ENCODE measurements at regions not wholly inside any gene's neighbourhood (a gene's known extent, or its start where the extent isn't known, plus 50 kb on each side); places are given as distances from the start of the nearest gene placed in this dataset.

DNA sequence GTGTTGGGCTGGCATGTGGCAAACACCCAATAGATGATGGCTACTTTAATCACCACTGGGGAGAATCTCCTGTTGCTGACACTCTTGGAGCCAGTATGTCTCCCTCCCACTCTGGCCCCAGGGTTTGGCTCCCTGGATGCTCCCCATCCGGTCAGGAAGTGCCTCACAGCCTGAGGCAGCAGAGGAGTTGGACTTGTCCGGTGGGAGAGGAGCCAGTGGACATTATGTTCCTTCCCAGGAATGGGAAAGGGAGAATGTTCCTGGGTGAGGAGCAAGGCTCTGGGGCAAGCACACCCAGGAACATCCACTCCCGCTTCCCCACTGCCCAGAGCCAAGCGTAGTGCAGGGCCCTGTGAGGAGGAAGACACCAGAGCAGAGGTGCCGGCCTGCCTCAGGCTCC, 84.6 kb upstream of the NAV2 start:
- Histone ChIP-seq H3K4me1 (peaks cover 0 to 35% (median 24%) of the 10 kb centered on the region in 9 donors), H3K27me3 (no peaks in the 10 kb centered on the region), H3K9me3 (peaks cover 0 to 11% (median 0%) of the 10 kb centered on the region in 11 donors), H3K36me3 (no peaks in the 10 kb centered on the region), H3K4me3 (no peak overlapping the region), H3K27ac (peak overlapping the region in 9 of 10 donors; percentile 24 to 75 (median 54))
- intact Hi-C loops (cut with DNase I): loop anchor here in 2 of 10 donors (5.0 kb wide), 2 partner anchors 51 to 84 kb away; partner anchors contain the start of gene NAV2 (in 1 of the 2)
- ATAC-seq (peak; percentile 84 to 97 (median 94)), DNase-seq (peak; percentile 58 to 60)
- WGBS, 2 donors: 42 to 43% methylated on average over 5 of the region's 5 CpGs
- TF ChIP-seq, protein P1, sequence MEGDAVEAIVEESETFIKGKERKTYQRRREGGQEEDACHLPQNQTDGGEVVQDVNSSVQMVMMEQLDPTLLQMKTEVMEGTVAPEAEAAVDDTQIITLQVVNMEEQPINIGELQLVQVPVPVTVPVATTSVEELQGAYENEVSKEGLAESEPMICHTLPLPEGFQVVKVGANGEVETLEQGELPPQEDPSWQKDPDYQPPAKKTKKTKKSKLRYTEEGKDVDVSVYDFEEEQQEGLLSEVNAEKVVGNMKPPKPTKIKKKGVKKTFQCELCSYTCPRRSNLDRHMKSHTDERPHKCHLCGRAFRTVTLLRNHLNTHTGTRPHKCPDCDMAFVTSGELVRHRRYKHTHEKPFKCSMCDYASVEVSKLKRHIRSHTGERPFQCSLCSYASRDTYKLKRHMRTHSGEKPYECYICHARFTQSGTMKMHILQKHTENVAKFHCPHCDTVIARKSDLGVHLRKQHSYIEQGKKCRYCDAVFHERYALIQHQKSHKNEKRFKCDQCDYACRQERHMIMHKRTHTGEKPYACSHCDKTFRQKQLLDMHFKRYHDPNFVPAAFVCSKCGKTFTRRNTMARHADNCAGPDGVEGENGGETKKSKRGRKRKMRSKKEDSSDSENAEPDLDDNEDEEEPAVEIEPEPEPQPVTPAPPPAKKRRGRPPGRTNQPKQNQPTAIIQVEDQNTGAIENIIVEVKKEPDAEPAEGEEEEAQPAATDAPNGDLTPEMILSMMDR (IDR thresholded peaks at IDR 0.05): no peak

DNA sequence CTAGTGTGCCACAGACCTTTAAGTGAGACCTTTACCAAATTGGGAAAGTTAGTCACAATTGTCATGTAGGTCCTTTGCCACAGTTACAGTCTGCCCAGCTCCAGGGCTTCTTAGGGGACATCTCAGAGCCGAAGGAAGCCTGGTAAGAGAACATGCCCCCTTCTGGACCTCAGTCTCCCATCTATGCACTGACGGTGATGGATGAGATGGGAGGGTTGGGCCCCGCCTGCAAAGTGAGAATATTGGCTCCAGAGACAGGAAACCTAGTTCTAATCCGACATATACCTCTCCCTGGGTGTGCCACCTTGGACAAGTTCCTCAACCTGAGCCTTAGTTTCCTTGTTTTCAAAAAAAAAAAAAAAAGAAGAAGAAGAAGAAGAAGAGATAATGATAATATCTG, 85.1 kb upstream of the NAV2 start:
- DNase-seq (no peak), ATAC-seq (no peak)
- Histone ChIP-seq H3K9me3 (peaks cover 0 to 11% (median 0%) of the 10 kb centered on the region in 11 donors), H3K36me3 (no peaks in the 10 kb centered on the region), H3K4me1 (peaks cover 0 to 33% (median 23%) of the 10 kb centered on the region in 9 donors), H3K27me3 (no peaks in the 10 kb centered on the region), H3K4me3 (no peak overlapping the region), H3K27ac (peak overlapping the region in 6 of 10 donors; percentile 2 to 61 (median 48))
- TF ChIP-seq, protein P1 (IDR thresholded peaks at IDR 0.05): no peak
- intact Hi-C loops (cut with DNase I): loop anchor here in 2 of 10 donors (5.0 kb wide), 2 partner anchors 50 to 85 kb away; partner anchors contain the start of gene NAV2 (in 1 of the 2)
- 66% methylated on average over 4 of the region's 4 CpGs for WGBS, 2 donors

DNA sequence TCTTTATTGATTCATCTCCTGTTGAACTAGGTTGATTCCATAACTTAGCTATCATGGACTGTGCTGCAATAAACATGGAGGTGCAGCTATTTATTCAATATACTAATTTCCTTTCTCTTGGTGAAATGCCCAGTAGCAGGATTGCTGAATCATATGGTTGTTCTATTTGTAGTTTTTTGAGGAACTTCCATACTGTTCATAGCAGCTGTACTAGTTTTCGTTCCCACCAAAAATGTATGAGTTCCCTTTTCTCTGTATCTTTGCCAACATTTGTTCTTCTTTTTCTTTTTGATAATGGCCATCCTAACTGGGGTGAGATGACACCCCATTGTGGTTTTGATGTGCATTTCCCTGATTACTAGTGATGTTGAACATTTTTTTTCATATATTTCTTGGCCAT, 87.2 kb upstream of the NAV2 start:
- intact Hi-C loops (cut with DNase I): loop anchor here in 2 of 10 donors (5.0 kb wide), 2 partner anchors 48 to 87 kb away; partner anchors contain the start of gene NAV2 (in 1 of the 2)
- Histone ChIP-seq H3K27ac (no peak overlapping the region), H3K36me3 (no peaks in the 10 kb centered on the region), H3K4me3 (no peak overlapping the region), H3K9me3 (peaks cover 0 to 11% (median 0%) of the 10 kb centered on the region in 11 donors), H3K27me3 (no peaks in the 10 kb centered on the region), H3K4me1 (peaks cover 0 to 25% (median 13%) of the 10 kb centered on the region in 9 donors)
- DNase-seq (no peak), ATAC-seq (no peak)
- WGBS, 2 donors: 71 to 91% methylated on average over 1 of the region's 1 CpG
- TF ChIP-seq, protein P1 (IDR thresholded peaks at IDR 0.05): no peak

DNA sequence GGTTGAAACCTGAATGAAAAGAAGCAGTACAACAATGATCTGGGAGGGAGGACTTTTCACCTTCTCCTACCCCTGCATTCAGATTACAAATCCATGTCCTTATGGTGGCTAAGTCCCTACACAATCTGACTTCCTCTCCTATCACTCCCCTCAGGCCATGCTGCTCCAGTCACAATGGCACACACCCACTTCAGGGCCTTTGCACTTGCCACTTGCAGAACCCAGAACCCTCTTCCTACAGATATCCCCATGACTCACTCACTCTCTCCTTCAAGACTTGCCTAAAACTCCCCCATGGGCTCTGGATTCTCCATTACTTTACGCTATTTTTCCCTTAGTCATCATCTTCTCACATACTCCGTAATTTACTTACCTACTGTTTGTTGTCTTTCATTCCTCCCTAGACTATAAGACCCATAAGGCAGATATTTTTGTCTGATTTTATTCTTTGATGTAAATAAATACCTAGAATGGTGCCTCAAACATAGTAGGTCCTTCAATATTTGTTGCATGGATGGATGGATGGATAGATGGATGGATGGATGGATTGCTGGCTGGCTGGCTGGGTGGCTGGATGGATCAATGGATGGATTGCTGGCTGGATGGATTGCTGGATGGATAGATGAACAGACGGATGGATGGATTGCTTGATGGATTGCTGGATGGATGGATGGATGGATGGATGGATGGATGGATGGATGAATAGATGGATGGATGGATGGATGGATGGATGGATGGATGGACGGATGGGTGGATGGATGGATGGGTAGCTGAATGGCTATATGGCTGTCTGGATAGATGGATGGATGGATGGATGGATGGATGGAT, 94.7 kb upstream of the NAV2 start:
- WGBS, 2 donors: 71 to 80% methylated on average over 4 of the region's 4 CpGs
- DNase-seq: no peak
- TF ChIP-seq, protein P1 (IDR thresholded peaks at IDR 0.05): no peak
- no peak for ATAC-seq
- intact Hi-C loops (cut with DNase I): no loop called here
- no peaks in the 10 kb centered on the region for H3K36me3 ChIP-seq
- peaks cover 0 to 7% (median 0%) of the 10 kb centered on the region in 9 donors for H3K4me1 ChIP-seq
- no peaks in the 10 kb centered on the region for H3K27me3 ChIP-seq
- no peak overlapping the region for H3K27ac ChIP-seq
- H3K9me3 ChIP-seq: peaks cover 0 to 4% (median 0%) of the 10 kb centered on the region in 11 donors
- no peak overlapping the region for H3K4me3 ChIP-seq

All from heart right ventricle (tissue), 16 donors.